Nephron (organoid): ENCODE measurements at regions not wholly inside any gene's neighbourhood (a gene's known extent, or its start where the extent isn't known, plus 50 kb on each side); places are given as distances from the start of the nearest gene placed in this dataset.

Source experiments
- H3K27ac Mint-ChIP-seq, 3 experiments: 2 replicates each; pipeline ENCODE4 v1.8.0; 2020; ENCODE audit warnings: mixed read lengths in 3 of 3, mild to moderate bottlenecking in 2 of 3, moderate library complexity in 1 of 3
- H3K27me3 Mint-ChIP-seq: 2 replicates; pipeline ENCODE4 v1.8.0; 2021; ENCODE audit warnings: low read depth, mild to moderate bottlenecking, moderate library complexity, mixed read lengths
- H3K36me3 Mint-ChIP-seq: 2 replicates; pipeline ENCODE4 v1.8.0; 2020; ENCODE audit warnings: low read depth, mixed read lengths
- H3K4me1 Mint-ChIP-seq: 2 replicates; pipeline ENCODE4 v1.8.0; 2020; ENCODE audit warnings: mixed read lengths
- H3K4me3 Mint-ChIP-seq, 3 experiments: 2 replicates each; pipeline ENCODE4 v1.8.0; 2020; ENCODE audit warnings: mild to moderate bottlenecking in 3 of 3, mixed read lengths in 3 of 3, moderate library complexity in 2 of 3
- H3K9me3 Mint-ChIP-seq: 2 replicates; pipeline ENCODE4 v1.8.0; 2020; ENCODE audit warnings: mixed read lengths
- TF ChIP-seq, protein P1 (sequence below), 3 experiments: fragments of 200-600 bp; sonication (generic); IDR thresholded peaks; one replicate each; pipeline ENCODE4 v1.5.0; 2021; ENCODE audit warnings: antibody characterized with exemption in 3 of 3; ENCODE audit not compliant: unreplicated experiment in 3 of 3

GRCh38 chr5:89265511-89266179 lies 382.7 kb upstream of the MEF2C start:
- TF ChIP-seq, protein P1, sequence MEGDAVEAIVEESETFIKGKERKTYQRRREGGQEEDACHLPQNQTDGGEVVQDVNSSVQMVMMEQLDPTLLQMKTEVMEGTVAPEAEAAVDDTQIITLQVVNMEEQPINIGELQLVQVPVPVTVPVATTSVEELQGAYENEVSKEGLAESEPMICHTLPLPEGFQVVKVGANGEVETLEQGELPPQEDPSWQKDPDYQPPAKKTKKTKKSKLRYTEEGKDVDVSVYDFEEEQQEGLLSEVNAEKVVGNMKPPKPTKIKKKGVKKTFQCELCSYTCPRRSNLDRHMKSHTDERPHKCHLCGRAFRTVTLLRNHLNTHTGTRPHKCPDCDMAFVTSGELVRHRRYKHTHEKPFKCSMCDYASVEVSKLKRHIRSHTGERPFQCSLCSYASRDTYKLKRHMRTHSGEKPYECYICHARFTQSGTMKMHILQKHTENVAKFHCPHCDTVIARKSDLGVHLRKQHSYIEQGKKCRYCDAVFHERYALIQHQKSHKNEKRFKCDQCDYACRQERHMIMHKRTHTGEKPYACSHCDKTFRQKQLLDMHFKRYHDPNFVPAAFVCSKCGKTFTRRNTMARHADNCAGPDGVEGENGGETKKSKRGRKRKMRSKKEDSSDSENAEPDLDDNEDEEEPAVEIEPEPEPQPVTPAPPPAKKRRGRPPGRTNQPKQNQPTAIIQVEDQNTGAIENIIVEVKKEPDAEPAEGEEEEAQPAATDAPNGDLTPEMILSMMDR (IDR thresholded peaks at IDR 0.05; ENCODE audit: unreplicated experiment in 3 of 3): no peak
- Mint-ChIP-seq H3K27ac (no peak overlapping the region), H3K4me1 (peaks cover under 1% of the 10 kb centered on the region), H3K9me3 (no peaks in the 10 kb centered on the region), H3K36me3 (no peaks in the 10 kb centered on the region), H3K27me3 (no peaks in the 10 kb centered on the region), H3K4me3 (no peak overlapping the region)

GRCh38 chr5:89263846-89264245 lies 380.9 kb upstream of the MEF2C start:
- Mint-ChIP-seq H3K4me1 (no peaks in the 10 kb centered on the region), H3K4me3 (no peak overlapping the region), H3K9me3 (no peaks in the 10 kb centered on the region), H3K36me3 (no peaks in the 10 kb centered on the region), H3K27me3 (peaks cover 4% of the 10 kb centered on the region), H3K27ac (no peak overlapping the region)
- TF ChIP-seq, protein P1 (IDR thresholded peaks at IDR 0.05; ENCODE audit: unreplicated experiment in 3 of 3): no peak

DNA sequence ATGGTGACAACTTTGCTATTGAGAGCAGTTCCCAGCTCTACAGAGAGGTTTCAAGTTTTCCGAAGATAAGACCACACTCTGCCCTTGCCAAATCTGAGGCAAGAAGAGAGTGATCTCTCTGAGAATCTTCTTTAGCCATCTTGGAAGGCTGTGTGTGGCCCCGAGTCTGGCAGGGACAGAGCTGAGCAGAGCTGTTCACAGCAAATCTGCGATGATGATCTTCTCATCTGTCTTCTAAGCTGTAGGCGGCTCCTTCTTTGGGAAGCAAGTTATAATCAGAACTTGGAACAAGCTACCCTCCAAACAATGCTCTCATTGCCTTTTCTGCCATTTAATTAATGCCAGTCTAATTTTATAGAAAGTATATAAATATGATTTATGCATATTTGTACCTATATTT lies 379.0 kb upstream of the MEF2C start:
- Mint-ChIP-seq H3K36me3 (no peaks in the 10 kb centered on the region), H3K4me3 (no peak overlapping the region), H3K4me1 (no peaks in the 10 kb centered on the region), H3K27ac (no peak overlapping the region), H3K9me3 (no peaks in the 10 kb centered on the region), H3K27me3 (peaks cover 4% of the 10 kb centered on the region)
- TF ChIP-seq, protein P1 (IDR thresholded peaks at IDR 0.05; ENCODE audit: unreplicated experiment in 3 of 3): no peak

DNA sequence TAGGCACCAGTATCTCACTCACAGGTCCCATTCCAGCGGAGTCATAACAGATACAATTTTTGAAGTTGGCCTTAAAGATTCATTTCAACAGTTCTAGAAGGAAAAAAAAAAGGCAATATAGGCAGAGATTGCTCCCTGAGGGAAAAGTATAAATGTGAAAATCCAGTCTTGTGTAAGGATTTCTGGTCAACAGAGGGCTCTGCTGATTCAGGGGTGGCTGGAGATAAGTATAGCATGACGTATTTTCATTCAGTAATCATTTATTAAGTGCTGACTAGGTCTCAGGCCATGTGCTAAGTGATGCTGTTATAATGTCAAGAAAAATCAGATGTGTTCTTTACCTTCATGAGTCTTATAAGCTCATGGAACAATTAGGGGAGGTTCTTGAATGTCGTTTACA lies 377.3 kb upstream of the MEF2C start:
- H3K27ac Mint-ChIP-seq: no peak overlapping the region
- H3K9me3 Mint-ChIP-seq: no peaks in the 10 kb centered on the region
- no peaks in the 10 kb centered on the region for H3K36me3 Mint-ChIP-seq
- TF ChIP-seq, protein P1 (IDR thresholded peaks at IDR 0.05; ENCODE audit: unreplicated experiment in 3 of 3): no peak
- no peaks in the 10 kb centered on the region for H3K4me1 Mint-ChIP-seq
- no peak overlapping the region for H3K4me3 Mint-ChIP-seq
- H3K27me3 Mint-ChIP-seq: peaks cover 4% of the 10 kb centered on the region

GRCh38 chr5:89255845-89256463 lies 373.0 kb upstream of the MEF2C start:
- Mint-ChIP-seq H3K4me3 (no peak overlapping the region), H3K4me1 (peaks cover 25% of the 10 kb centered on the region), H3K27me3 (peaks cover 10% of the 10 kb centered on the region), H3K36me3 (no peaks in the 10 kb centered on the region), H3K27ac (no peak overlapping the region), H3K9me3 (no peaks in the 10 kb centered on the region)
- TF ChIP-seq, protein P1 (IDR thresholded peaks at IDR 0.05; ENCODE audit: unreplicated experiment in 3 of 3): no peak
